Suprapubic skin (tissue), 4 donors: ENCODE measurements at regions not wholly inside any gene's neighbourhood (a gene's known extent, or its start where the extent isn't known, plus 50 kb on each side); places are given as distances from the start of the nearest gene placed in this dataset.

ENCODE experiments used
- DNase-seq, 2 donors: peaks; one replicate each; pipeline ENCODE4 v3.0.0-alpha.2; 2019; ENCODE audit warnings: low spot score in 2 of 2
- H3K27ac ChIP-seq: fragments of 200-600 bp; sonication (generic); one replicate; pipeline ENCODE4 v1.5.1; 2019
- H3K27me3 ChIP-seq: fragments of 200-600 bp; sonication (generic); one replicate; pipeline ENCODE4 v1.5.1; 2019
- H3K36me3 ChIP-seq: fragments of 200-600 bp; sonication (generic); one replicate; pipeline ENCODE4 v1.5.1; 2019
- H3K4me1 ChIP-seq: fragments of 200-600 bp; sonication (generic); one replicate; pipeline ENCODE4 v1.5.1; 2019
- H3K4me3 ChIP-seq: fragments of 200-600 bp; sonication (generic); one replicate; pipeline ENCODE4 v1.5.1; 2019; ENCODE audit warnings: mild to moderate bottlenecking
- H3K9me3 ChIP-seq: fragments of 200-600 bp; sonication (generic); one replicate; pipeline ENCODE4 v1.5.1; 2019
- EP300 ChIP-seq: sonication (generic); formaldehyde crosslinking; IDR thresholded peaks from one replicate; pipeline ENCODE4 v1.6.1; 2017; ENCODE audit warnings: antibody characterized with exemption
- POLR2A ChIP-seq, 2 donors: fragments of 450-650 bp; IDR thresholded peaks; one replicate each; pipeline ENCODE4 v1.6.1; 2017; ENCODE audit warnings: antibody characterized with exemption in 2 of 2, mild to moderate bottlenecking in 2 of 2, moderate library complexity in 2 of 2
- POLR2AphosphoS5 ChIP-seq, 3 donors: sonication (generic); formaldehyde crosslinking; IDR thresholded peaks; one replicate each; pipeline ENCODE4 v1.6.1; 2017; ENCODE audit warnings: antibody characterized with exemption in 3 of 3
- WGBS: methylation state at CpG from one replicate; pipeline ENCODE4 v1.1.5; 2018; 5-methylcytosine and 5-hydroxymethylcytosine counted together
- TF ChIP-seq, protein P1 (sequence below), 2 donors: fragments of 200-600 bp in 1 of 2; fragments of 450-650 bp in 1 of 2; sonication (generic) in 1 of 2; IDR thresholded peaks; one replicate each; pipeline ENCODE4 v1.5.1; 2016 to 2019; ENCODE audit warnings: antibody characterized with exemption in 2 of 2, mild to moderate bottlenecking in 1 of 2, moderate library complexity in 1 of 2

DNA sequence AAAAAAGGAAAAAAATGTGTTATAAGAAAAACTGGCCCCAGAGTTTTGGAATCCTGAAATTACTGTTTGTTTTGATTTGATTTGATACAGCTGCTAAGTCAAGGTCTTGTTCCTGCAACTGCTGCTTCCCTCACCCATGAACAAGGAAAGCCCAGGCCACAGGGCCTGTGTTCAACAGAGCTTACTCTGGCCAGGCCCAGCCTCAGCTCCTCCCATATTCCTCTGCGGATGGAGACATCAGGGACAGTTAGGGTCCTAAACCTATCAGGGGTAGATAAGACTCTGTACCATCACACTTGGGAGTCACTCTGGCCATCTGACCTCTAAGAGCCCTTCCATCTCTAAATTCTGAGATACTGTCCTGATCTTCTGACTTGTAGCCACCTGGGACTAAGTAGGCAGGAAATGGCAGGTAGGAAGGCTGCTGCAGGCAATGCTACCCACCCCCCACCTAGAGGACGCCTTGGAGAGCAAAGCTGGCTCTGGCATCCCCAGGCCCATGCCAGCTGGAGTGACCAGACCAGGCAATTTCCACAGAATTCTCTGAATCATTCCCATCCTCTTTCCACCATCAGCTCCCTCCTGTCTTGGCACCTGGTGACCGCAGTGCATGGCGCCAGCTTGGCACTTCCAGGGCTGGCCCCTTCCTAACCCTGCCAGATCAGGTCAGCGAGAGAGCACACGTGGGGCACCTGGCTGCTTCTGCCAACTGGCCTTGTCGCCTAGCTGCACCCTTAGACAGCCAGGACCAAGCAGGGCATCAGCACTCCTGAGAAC lies 58.0 kb upstream of the TMEM33 start:
- DNase-seq = no peak
- Histone ChIP-seq H3K9me3 (no peaks in the 10 kb centered on the region), H3K4me1 (peaks cover 30% of the 10 kb centered on the region), H3K36me3 (no peaks in the 10 kb centered on the region), H3K4me3 (no peak overlapping the region), H3K27ac (no peak overlapping the region), H3K27me3 (peaks cover 100% of the 10 kb centered on the region)
- 70% methylated on average over 7 of the region's 7 CpGs for WGBS
- TF ChIP-seq, protein P1, sequence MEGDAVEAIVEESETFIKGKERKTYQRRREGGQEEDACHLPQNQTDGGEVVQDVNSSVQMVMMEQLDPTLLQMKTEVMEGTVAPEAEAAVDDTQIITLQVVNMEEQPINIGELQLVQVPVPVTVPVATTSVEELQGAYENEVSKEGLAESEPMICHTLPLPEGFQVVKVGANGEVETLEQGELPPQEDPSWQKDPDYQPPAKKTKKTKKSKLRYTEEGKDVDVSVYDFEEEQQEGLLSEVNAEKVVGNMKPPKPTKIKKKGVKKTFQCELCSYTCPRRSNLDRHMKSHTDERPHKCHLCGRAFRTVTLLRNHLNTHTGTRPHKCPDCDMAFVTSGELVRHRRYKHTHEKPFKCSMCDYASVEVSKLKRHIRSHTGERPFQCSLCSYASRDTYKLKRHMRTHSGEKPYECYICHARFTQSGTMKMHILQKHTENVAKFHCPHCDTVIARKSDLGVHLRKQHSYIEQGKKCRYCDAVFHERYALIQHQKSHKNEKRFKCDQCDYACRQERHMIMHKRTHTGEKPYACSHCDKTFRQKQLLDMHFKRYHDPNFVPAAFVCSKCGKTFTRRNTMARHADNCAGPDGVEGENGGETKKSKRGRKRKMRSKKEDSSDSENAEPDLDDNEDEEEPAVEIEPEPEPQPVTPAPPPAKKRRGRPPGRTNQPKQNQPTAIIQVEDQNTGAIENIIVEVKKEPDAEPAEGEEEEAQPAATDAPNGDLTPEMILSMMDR (IDR thresholded peaks at IDR 0.05) = no peak
- TF ChIP-seq POLR2A (IDR thresholded peaks at IDR 0.05) = no peak
- no peak for TF ChIP-seq EP300
- no peak for TF ChIP-seq POLR2AphosphoS5 (IDR thresholded peaks at IDR 0.05)

DNA sequence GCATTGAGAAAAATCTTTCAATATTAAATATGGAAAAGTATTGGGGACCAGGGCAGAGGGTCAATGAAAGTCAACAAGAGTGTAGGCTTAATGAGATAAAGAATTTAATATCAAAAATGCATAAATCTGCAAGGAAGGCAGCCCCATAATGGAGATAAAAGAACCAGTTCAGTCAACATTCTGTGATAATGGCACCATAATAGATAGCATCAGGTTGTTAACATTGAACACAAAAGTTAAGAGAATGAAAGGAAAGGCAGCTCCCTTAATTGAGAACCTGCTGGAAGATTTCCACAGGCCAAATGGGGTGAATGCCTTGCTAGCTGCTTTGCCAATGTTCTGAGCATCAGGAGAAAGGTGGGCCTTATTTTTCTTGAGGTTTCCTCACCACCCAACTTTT lies 60.4 kb upstream of the TMEM33 start:
- peaks cover 6% of the 10 kb centered on the region for H3K4me1 ChIP-seq
- peaks cover 96% of the 10 kb centered on the region for H3K27me3 ChIP-seq
- H3K36me3 ChIP-seq = no peaks in the 10 kb centered on the region
- H3K27ac ChIP-seq = no peak overlapping the region
- TF ChIP-seq EP300 (no peak), POLR2AphosphoS5 (IDR thresholded peaks at IDR 0.05) (no peak), POLR2A (IDR thresholded peaks at IDR 0.05) (no peak)
- TF ChIP-seq, protein P1 (IDR thresholded peaks at IDR 0.05) = no peak
- no peak for DNase-seq
- no peaks in the 10 kb centered on the region for H3K9me3 ChIP-seq
- H3K4me3 ChIP-seq = no peak overlapping the region

GRCh38 chr4:41874398-41874797 lies 60.8 kb upstream of the TMEM33 start:
- Histone ChIP-seq H3K27ac (no peak overlapping the region), H3K4me3 (no peak overlapping the region), H3K9me3 (no peaks in the 10 kb centered on the region), H3K36me3 (no peaks in the 10 kb centered on the region), H3K4me1 (peaks cover 6% of the 10 kb centered on the region), H3K27me3 (peaks cover 92% of the 10 kb centered on the region)
- WGBS = 52% methylated on average over 7 of the region's 7 CpGs
- TF ChIP-seq POLR2A (IDR thresholded peaks at IDR 0.05) (no peak), EP300 (no peak), POLR2AphosphoS5 (IDR thresholded peaks at IDR 0.05) (no peak)
- TF ChIP-seq, protein P1 (IDR thresholded peaks at IDR 0.05) = no peak
- DNase-seq = no peak

GRCh38 chr4:41873380-41874295 lies 61.6 kb upstream of the TMEM33 start:
- Histone ChIP-seq H3K27ac (no peak overlapping the region), H3K4me3 (no peak overlapping the region), H3K4me1 (peaks cover 6% of the 10 kb centered on the region), H3K27me3 (peaks cover 84% of the 10 kb centered on the region), H3K36me3 (no peaks in the 10 kb centered on the region), H3K9me3 (no peaks in the 10 kb centered on the region)
- WGBS = 13% methylated on average over 36 of the region's 42 CpGs
- TF ChIP-seq POLR2A (IDR thresholded peaks at IDR 0.05) (no peak), POLR2AphosphoS5 (IDR thresholded peaks at IDR 0.05) (no peak), EP300 (no peak)
- TF ChIP-seq, protein P1 (IDR thresholded peaks at IDR 0.05) = no peak
- DNase-seq = no peak

DNA sequence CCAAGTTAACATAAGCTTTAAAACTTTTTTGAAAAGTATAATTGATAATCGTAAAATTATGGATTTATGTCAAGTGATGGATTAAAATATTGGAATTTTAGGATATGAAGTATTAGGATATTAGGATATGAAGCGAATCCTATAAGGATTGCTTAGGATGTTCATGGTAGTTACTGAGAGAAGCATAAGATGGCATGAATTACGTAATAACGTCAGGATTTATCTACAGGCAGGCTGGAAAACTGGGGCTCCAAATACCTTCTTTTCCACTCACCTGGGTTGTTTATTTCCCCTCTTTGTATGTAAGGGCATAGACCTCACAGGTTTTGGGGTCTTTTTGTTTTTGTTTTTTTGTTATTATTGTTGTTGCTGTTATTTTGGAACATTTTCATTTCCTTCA lies 65.2 kb upstream of the TMEM33 start:
- no peak overlapping the region for H3K4me3 ChIP-seq
- TF ChIP-seq POLR2AphosphoS5 (IDR thresholded peaks at IDR 0.05) (no peak), EP300 (no peak), POLR2A (IDR thresholded peaks at IDR 0.05) (no peak)
- TF ChIP-seq, protein P1 (IDR thresholded peaks at IDR 0.05) = no peak
- H3K27me3 ChIP-seq = peaks cover 82% of the 10 kb centered on the region
- peaks cover 22% of the 10 kb centered on the region for H3K4me1 ChIP-seq
- no peaks in the 10 kb centered on the region for H3K9me3 ChIP-seq
- H3K36me3 ChIP-seq = no peaks in the 10 kb centered on the region
- H3K27ac ChIP-seq = no peak overlapping the region
- no peak for DNase-seq
- 76% methylated on average over 4 of the region's 4 CpGs for WGBS
